GM12878 (cell line): ENCODE measurements at regions not wholly inside any gene's neighbourhood (a gene's known extent, or its start where the extent isn't known, plus 50 kb on each side); places are given as distances from the start of the nearest gene placed in this dataset.

Source experiments
- ATAC-seq: fragments of 200-7000 bp; cut with Tn5 transposase; 3 replicates; pipeline ENCODE4 v1.9.1; 2020; ENCODE audit warnings: mild to moderate bottlenecking, moderate library complexity
- BruUV-seq: library from RNA; stranded (reverse); fragments of 400-500 nt; replicated peaks from 2 replicates; lab custom pipeline; 2021; lab: Mats Ljungman, UMichigan
- CTCF ChIA-PET: fragments of 300-600 bp; sonication (Branson Sonifier 250); formaldehyde crosslinking; extraction: SDS; loops from one replicate; lab custom pipeline; 2021; ENCODE audit warnings: inconsistent platforms; lab: Yijun Ruan, JAX
- POLR2A ChIA-PET: fragments of 350-600 bp; formaldehyde crosslinking; extraction: SDS; loops from one replicate; lab custom pipeline; 2021; ENCODE audit warnings: inconsistent platforms; lab: Charles Lee
- RAD21 ChIA-PET: fragments of 300-600 bp; sonication (Branson Sonifier 250); formaldehyde crosslinking; loops from one replicate; lab custom pipeline; 2023; ENCODE audit warnings: antibody characterized with exemption; ENCODE audit not compliant: unreplicated experiment; lab: Charles Lee
- SMC1A ChIA-PET: fragments of 300-600 bp; sonication (Branson Sonifier 250); formaldehyde crosslinking; loops from one replicate; lab custom pipeline; 2023; ENCODE audit not compliant: unreplicated experiment, uncharacterized antibody; lab: Charles Lee
- DNase-seq: peaks from one replicate; pipeline ENCODE4 v3.0.0-alpha.2; 2011; ENCODE audit warnings: low read depth, low spot score
- FAIRE-seq: peaks from 3 replicates; lab custom pipeline; 2011; peaks lifted over from hg19 to GRCh38; lab: Jason Lieb, UNC
- H2AFZ ChIP-seq: 2 replicates; pipeline ENCODE4 v1.6.0; 2011; ENCODE audit warnings: low read depth, low read length, control low read depth; ENCODE audit not compliant: control insufficient read depth
- H3K27ac ChIP-seq: 2 replicates; pipeline ENCODE4 v1.5.1; 2011; ENCODE audit warnings: control low read depth; ENCODE audit not compliant: control insufficient read depth, insufficient read depth
- H3K27me3 ChIP-seq, 2 experiments: replicated peaks in 1 of 2; 2 replicates each; pipeline versions ENCODE4 v1.6.0 to v1.6.1; 2011; ENCODE audit warnings: low read length in 1 of 2; ENCODE audit not compliant: control insufficient read depth in 2 of 2, insufficient read depth in 2 of 2
- H3K36me3 ChIP-seq, 2 experiments: 2 replicates each; pipeline ENCODE4 v1.5.1; 2011; ENCODE audit warnings: low read length in 1 of 2; ENCODE audit not compliant: control insufficient read depth in 2 of 2, insufficient read depth in 2 of 2
- H3K4me1 ChIP-seq: 2 replicates; pipeline ENCODE4 v1.6.1; 2011; ENCODE audit warnings: mild to moderate bottlenecking, low read length, moderate library complexity, mixed read lengths; ENCODE audit not compliant: control insufficient read depth, insufficient read depth
- H3K4me2 ChIP-seq: 2 replicates; pipeline ENCODE4 v1.6.0; 2011; ENCODE audit warnings: control low read depth; ENCODE audit not compliant: control insufficient read depth, insufficient read depth
- H3K4me3 ChIP-seq: fragments of 200-600 bp; sonication (generic); 2 replicates; pipeline ENCODE4 v1.5.1; 2016
- H3K79me2 ChIP-seq: 2 replicates; pipeline ENCODE4 v1.6.0; 2011; ENCODE audit warnings: low read length; ENCODE audit not compliant: control insufficient read depth, insufficient read depth
- H3K9ac ChIP-seq: 2 replicates; pipeline ENCODE4 v1.8.0; 2011; ENCODE audit warnings: low read length, control low read depth, mixed read lengths; ENCODE audit not compliant: control insufficient read depth, insufficient read depth
- H3K9me3 ChIP-seq: replicated peaks from 3 replicates; pipeline ENCODE4 v1.5.1; 2011; ENCODE audit warnings: mild to moderate bottlenecking, low read length; ENCODE audit not compliant: control insufficient read depth, insufficient read depth
- H4K20me1 ChIP-seq: 2 replicates; pipeline ENCODE4 v1.6.0; 2011; ENCODE audit not compliant: control insufficient read depth, insufficient read depth
- BACH1 ChIP-seq: fragments of 450-650 bp; IDR thresholded peaks from 2 replicates; pipeline ENCODE4 v1.6.1; 2017; ENCODE audit warnings: mild to moderate bottlenecking, borderline replicate concordance
- CBX5 ChIP-seq: sonication (generic); IDR thresholded peaks from 2 replicates; pipeline ENCODE4 v1.6.1; 2016; ENCODE audit warnings: low read depth, moderate library complexity, mild to moderate bottlenecking, inconsistent platforms
- FOS ChIP-seq: IDR thresholded peaks from 3 replicates; pipeline ENCODE4 v1.6.1; 2011; ENCODE audit warnings: borderline replicate concordance; ENCODE audit not compliant: insufficient read length; ENCODE audit errors: extremely low read depth
- FOXK2 ChIP-seq: fragments of 450-650 bp; IDR thresholded peaks from 2 replicates; pipeline ENCODE4 v1.6.1; 2017; ENCODE audit warnings: mild to moderate bottlenecking, moderate library complexity
- JUND ChIP-seq: IDR thresholded peaks from 2 replicates; pipeline ENCODE4 v1.6.1; 2012; ENCODE audit warnings: low read depth, mild to moderate bottlenecking, low read length, improper control_type of control experiment, moderate library complexity
- MYC ChIP-seq: IDR thresholded peaks from 2 replicates; pipeline ENCODE4 v1.6.1; 2011; ENCODE audit warnings: mild to moderate bottlenecking, low read length, moderate library complexity, inconsistent platforms; ENCODE audit not compliant: insufficient read depth, insufficient replicate concordance, insufficient read length, severe bottlenecking
- NFYA ChIP-seq: IDR thresholded peaks from 2 replicates; pipeline ENCODE4 v1.6.1; 2011; ENCODE audit warnings: low read depth, mild to moderate bottlenecking, low read length, improper control_type of control experiment, borderline replicate concordance
- NR2C2 ChIP-seq: IDR thresholded peaks from 2 replicates; pipeline ENCODE4 v1.6.1; 2011; ENCODE audit warnings: borderline replicate concordance, low read depth; ENCODE audit not compliant: control insufficient read depth, insufficient read length
- SIX5 ChIP-seq: IDR thresholded peaks from 2 replicates; pipeline ENCODE4 v1.6.1; 2011; ENCODE audit warnings: mild to moderate bottlenecking, low read depth, low read length, moderate library complexity; ENCODE audit not compliant: severe bottlenecking
- SMC3 ChIP-seq: IDR thresholded peaks from 2 replicates; pipeline ENCODE4 v1.6.1; 2011; ENCODE audit warnings: low read length, improper control_type of control experiment, borderline replicate concordance
- WRNIP1 ChIP-seq: IDR thresholded peaks from 2 replicates; pipeline ENCODE4 v1.6.1; 2011; ENCODE audit warnings: low read depth, low read length, improper control_type of control experiment, borderline replicate concordance
- ZNF24 ChIP-seq: fragments of 450-650 bp; IDR thresholded peaks from 2 replicates; pipeline ENCODE4 v1.6.1; 2017; ENCODE audit warnings: antibody characterized with exemption, mild to moderate bottlenecking
- ZNF622 ChIP-seq: fragments of 450-650 bp; IDR thresholded peaks from 2 replicates; pipeline ENCODE4 v1.6.1; 2017; ENCODE audit warnings: mild to moderate bottlenecking, inconsistent platforms
- ZZZ3 ChIP-seq: IDR thresholded peaks from 2 replicates; pipeline ENCODE4 v1.6.1; 2011; ENCODE audit warnings: low read depth; ENCODE audit not compliant: control insufficient read depth, insufficient read length
- WGBS: methylation state at CpG from one replicate; pipeline ENCODE4 v1.1.6; 2016; ENCODE audit warnings: low lambda C conversion rate; ENCODE audit not compliant: insufficient replicate concordance, insufficient coverage; ENCODE audit errors: missing lambda C conversion rate; 5-methylcytosine and 5-hydroxymethylcytosine counted together
- in situ Hi-C: fragments of 300-500 bp; cut with MboI; formaldehyde crosslinking; loops from 9 replicates; pipeline ENCODE4 v1.14.3; 2018; ENCODE audit warnings: mixed read lengths
- intact Hi-C: fragments of 100-400 bp; cut with micrococcal nuclease; formaldehyde crosslinking; loops from one replicate; pipeline ENCODE4 v1.14.2; 2022; ENCODE audit not compliant: unreplicated experiment

- in situ Hi-C loops, result no loop called here
- CTCF ChIA-PET, result no interaction called here
- H3K4me1 ChIP-seq, result no peaks in the 10 kb centered on the region
- DNase-seq, result no peak
- H2AFZ ChIP-seq, result no peak overlapping the region
- 0% methylated on average over 3 of the region's 3 CpGs for WGBS
- no peak for FAIRE-seq
- no peaks in the 10 kb centered on the region for H4K20me1 ChIP-seq
- H3K79me2 ChIP-seq, result no peaks in the 10 kb centered on the region
- no peak overlapping the region for H3K4me3 ChIP-seq
- BruUV-seq, result no TSS peak
- no peak overlapping the region for H3K27ac ChIP-seq
- no peaks in the 10 kb centered on the region for H3K27me3 ChIP-seq
- ATAC-seq, result no peak
- H3K9ac ChIP-seq, result no peak overlapping the region
- no peak overlapping the region for H3K4me2 ChIP-seq
- no peaks in the 10 kb centered on the region for H3K36me3 ChIP-seq
- intact Hi-C loops, result no loop called here
- H3K9me3 ChIP-seq, result no peaks in the 10 kb centered on the region
- SMC1A ChIA-PET, result no interaction called here
- POLR2A ChIA-PET, result no interaction called here
- TF ChIP-seq SIX5 (no peak), WRNIP1 (no peak), JUND (no peak), MYC (no peak), ZNF24 (no peak), ZNF622 (no peak), FOXK2 (no peak), NFYA (no peak)
- RAD21 ChIA-PET, result no interaction called here
Observed at GRCh38 chr2:153408710-153409385, 69.7 kb downstream of the RPRM start.

- FAIRE-seq (no peak), ATAC-seq (no peak), DNase-seq (no peak)
- CTCF ChIA-PET, result no interaction called here
- Histone ChIP-seq H3K36me3 (no peaks in the 10 kb centered on the region), H2AFZ (no peak overlapping the region), H3K4me3 (no peak overlapping the region), H4K20me1 (no peaks in the 10 kb centered on the region), H3K9ac (no peak overlapping the region), H3K79me2 (no peaks in the 10 kb centered on the region), H3K4me1 (no peaks in the 10 kb centered on the region), H3K9me3 (no peaks in the 10 kb centered on the region), H3K27me3 (no peaks in the 10 kb centered on the region), H3K27ac (no peak overlapping the region), H3K4me2 (no peak overlapping the region)
- no TSS peak for BruUV-seq
- in situ Hi-C loops, result no loop called here
- no peak for TF ChIP-seq JUND
- no peak for TF ChIP-seq NR2C2
- TF ChIP-seq FOS, result no peak
- TF ChIP-seq CBX5, result no peak
- no peak for TF ChIP-seq BACH1
- no peak for TF ChIP-seq SMC3
- no peak for TF ChIP-seq ZZZ3
- POLR2A ChIA-PET, result no interaction called here
- RAD21 ChIA-PET, result no interaction called here
- WGBS, result 0% methylated on average over 1 of the region's 1 CpG
- intact Hi-C loops, result no loop called here
- SMC1A ChIA-PET, result no interaction called here
Observed at GRCh38 chr2:153405196-153405595, 73.4 kb downstream of the RPRM start.
